Natural killer cell (primary cell): ENCODE measurements at regions not wholly inside any gene's neighbourhood (a gene's known extent, or its start where the extent isn't known, plus 50 kb on each side); places are given as distances from the start of the nearest gene placed in this dataset.
"Not testable (repeated sequence)": the region's sequence is repeated elsewhere in the genome, so short reads cannot be mapped to it uniquely, and the experiment has no call there.

ENCODE experiments used
- ATAC-seq, 3 donors: fragments of 150-1000 bp in 2 of 3; fragments of 200-7000 bp in 1 of 3; cut with Tn5 transposase; 1 replicate in 1 of 3; 2 replicates in 2 of 3; pipeline ENCODE4 v1.10.0; 2021; ENCODE audit warnings: mild to moderate bottlenecking in 2 of 3, moderate library complexity in 2 of 3
- DNase-seq, 2 donors: peaks; one replicate each; pipeline versions ENCODE4 v3.0.0 to v3.0.0-alpha.2; 2013 to 2021; ENCODE audit warnings: mixed read lengths in 1 of 2
- H3K27ac ChIP-seq: one replicate; pipeline ENCODE4 v1.5.1; 2013; ENCODE audit warnings: mild to moderate bottlenecking, low read length
- H3K27me3 ChIP-seq: one replicate; pipeline ENCODE4 v1.6.1; 2013; ENCODE audit warnings: low read length; ENCODE audit not compliant: control insufficient read depth, insufficient read depth
- H3K36me3 ChIP-seq: one replicate; pipeline ENCODE4 v1.6.1; 2013; ENCODE audit warnings: low read length; ENCODE audit not compliant: control insufficient read depth, insufficient read depth
- H3K4me1 ChIP-seq: one replicate; pipeline ENCODE4 v1.6.1; 2013; ENCODE audit warnings: low read length; ENCODE audit not compliant: control insufficient read depth, insufficient read depth
- H3K4me3 ChIP-seq: one replicate; pipeline ENCODE4 v1.5.1; 2013; ENCODE audit warnings: low read length
- H3K9me3 ChIP-seq: one replicate; pipeline ENCODE4 v1.6.1; 2013; ENCODE audit warnings: low read length; ENCODE audit not compliant: control insufficient read depth, insufficient read depth
- H3K27ac Mint-ChIP-seq, 2 donors: one replicate each; pipeline ENCODE4 v1.8.0; 2022; ENCODE audit warnings: mild to moderate bottlenecking in 2 of 2, mixed read lengths in 2 of 2, moderate library complexity in 1 of 2
- H3K27me3 Mint-ChIP-seq, 2 donors: one replicate each; pipeline ENCODE4 v1.8.0; 2022; ENCODE audit warnings: low read depth in 2 of 2, mixed read lengths in 2 of 2
- H3K36me3 Mint-ChIP-seq: one replicate; pipeline ENCODE4 v1.8.0; 2022; ENCODE audit warnings: mixed read lengths
- H3K4me1 Mint-ChIP-seq, 2 donors: one replicate each; pipeline ENCODE4 v1.8.0; 2022; ENCODE audit warnings: mixed read lengths in 2 of 2
- H3K4me3 Mint-ChIP-seq: one replicate; pipeline ENCODE4 v1.8.0; 2022; ENCODE audit warnings: mild to moderate bottlenecking, moderate library complexity, mixed read lengths
- H3K9me3 Mint-ChIP-seq, 2 donors: one replicate each; pipeline ENCODE4 v1.8.0; 2022; ENCODE audit warnings: mixed read lengths in 2 of 2
- CTCF ChIP-seq: fragments of 200-600 bp; IDR thresholded peaks from one replicate; pipeline ENCODE4 v1.8.0; 2022; ENCODE audit warnings: antibody characterized with exemption
- WGBS: methylation state at CpG from one replicate; pipeline ENCODE4 v1.1.7; 2013; ENCODE audit warnings: missing lambda C conversion rate; ENCODE audit not compliant: insufficient coverage; 5-methylcytosine and 5-hydroxymethylcytosine counted together
- intact Hi-C: fragments of 100-400 bp; cut with micrococcal nuclease; formaldehyde crosslinking; loops from one replicate; pipeline ENCODE4 v1.14.2; 2022

- intact Hi-C loops, result no loop called here
- Mint-ChIP-seq H3K27ac (no peak overlapping the region), H3K36me3 (no peaks in the 10 kb centered on the region), H3K4me1 (no peaks in the 10 kb centered on the region), H3K4me3 (no peak overlapping the region), H3K9me3 (no peaks in the 10 kb centered on the region), H3K27me3 (no peaks in the 10 kb centered on the region)
- Histone ChIP-seq H3K27ac (no peak overlapping the region), H3K36me3 (no peaks in the 10 kb centered on the region), H3K4me1 (no peaks in the 10 kb centered on the region), H3K27me3 (no peaks in the 10 kb centered on the region), H3K4me3 (no peak overlapping the region), H3K9me3 (no peaks in the 10 kb centered on the region)
- WGBS, result 89% methylated on average over 4 of the region's 4 CpGs
- no peak for TF ChIP-seq CTCF
- DNase-seq, result no peak
- ATAC-seq, result no peak
These were observed 117.2 kb downstream of the SLC4A3 start for GRCh38 chr2:219744600-219744999.

- Histone ChIP-seq H3K27me3 (no peaks in the 10 kb centered on the region), H3K4me1 (no peaks in the 10 kb centered on the region), H3K4me3 (no peak overlapping the region), H3K36me3 (no peaks in the 10 kb centered on the region), H3K27ac (no peak overlapping the region), H3K9me3 (no peaks in the 10 kb centered on the region)
- TF ChIP-seq CTCF, result no peak
- no peak for ATAC-seq
- H3K36me3 Mint-ChIP-seq, result no peaks in the 10 kb centered on the region
- no peak overlapping the region for H3K27ac Mint-ChIP-seq
- no peaks in the 10 kb centered on the region for H3K9me3 Mint-ChIP-seq
- intact Hi-C loops, result no loop called here
- no peak for DNase-seq
- H3K4me1 Mint-ChIP-seq, result no peaks in the 10 kb centered on the region
- WGBS, result 89% methylated on average over 1 of the region's 1 CpG
- H3K27me3 Mint-ChIP-seq, result no peaks in the 10 kb centered on the region
- no peak overlapping the region for H3K4me3 Mint-ChIP-seq
These were observed 120.2 kb downstream of the SLC4A3 start for GRCh38 chr2:219747637-219748036.

- no peak overlapping the region for H3K4me3 Mint-ChIP-seq
- no peaks in the 10 kb centered on the region for H3K9me3 Mint-ChIP-seq
- WGBS, result 93% methylated on average over 4 of the region's 4 CpGs
- Histone ChIP-seq H3K27ac (no peak overlapping the region), H3K27me3 (no peaks in the 10 kb centered on the region), H3K4me3 (no peak overlapping the region), H3K9me3 (no peaks in the 10 kb centered on the region), H3K4me1 (no peaks in the 10 kb centered on the region), H3K36me3 (no peaks in the 10 kb centered on the region)
- no peaks in the 10 kb centered on the region for H3K27me3 Mint-ChIP-seq
- ATAC-seq, result no peak
- no peaks in the 10 kb centered on the region for H3K36me3 Mint-ChIP-seq
- intact Hi-C loops, result no loop called here
- no peak for TF ChIP-seq CTCF
- no peaks in the 10 kb centered on the region for H3K4me1 Mint-ChIP-seq
- DNase-seq, result no peak
- no peak overlapping the region for H3K27ac Mint-ChIP-seq
These were observed 121.5 kb downstream of the SLC4A3 start for GRCh38 chr2:219748671-219749570.

GRCh38 chr2:219751121-219751520 is 123.7 kb downstream of the SLC4A3 start:
- H3K4me3 ChIP-seq, H3K36me3 Mint-ChIP-seq, H3K27me3 ChIP-seq, H3K9me3 Mint-ChIP-seq, H3K9me3 ChIP-seq, H3K27me3 Mint-ChIP-seq, intact Hi-C loops, H3K27ac ChIP-seq, DNase-seq, H3K4me1 Mint-ChIP-seq, H3K4me1 ChIP-seq, H3K27ac Mint-ChIP-seq, H3K36me3 ChIP-seq, H3K4me3 Mint-ChIP-seq, ATAC-seq: not testable (repeated sequence)
- 92% methylated on average over 34 of the region's 34 CpGs for WGBS
